ENCODE measurements at regions not wholly inside any gene's neighbourhood (a gene's known extent, or its start where the extent isn't known, plus 50 kb on each side); places are given as distances from the start of the nearest gene placed in this dataset.

DNA sequence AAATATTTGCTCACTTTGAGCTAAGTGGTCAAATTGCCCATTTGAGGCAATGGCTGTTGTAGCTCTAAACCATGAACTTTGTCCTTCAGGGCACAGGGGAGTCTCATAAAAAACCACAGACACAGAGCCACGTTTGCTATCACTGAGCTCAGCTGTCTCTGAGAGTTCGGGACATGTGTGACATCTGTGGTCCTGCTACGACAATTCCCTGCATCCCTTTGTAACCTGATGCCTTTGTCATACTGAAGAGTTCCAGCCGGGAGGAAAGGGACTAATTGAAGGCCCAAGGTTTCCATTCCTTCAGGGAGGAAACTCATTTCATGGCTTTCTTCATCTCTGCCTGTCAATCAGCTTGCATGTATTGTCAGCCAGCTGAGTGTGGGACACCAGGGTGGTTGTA is 599.4 kb upstream of the CDH5 start:
- Mint-ChIP-seq H3K27me3 (no peaks in the 10 kb centered on the region), H3K4me3 (no peak overlapping the region), H3K36me3 (ENCODE audit: low read depth) (no peaks in the 10 kb centered on the region), H3K4me1 (no peaks in the 10 kb centered on the region), H3K27ac (no peak overlapping the region)
- no peaks in the 10 kb centered on the region for H3K9me3 ChIP-seq (ENCODE audit: control insufficient read depth, low read length, poor library complexity, severe bottlenecking)
- no peak for ATAC-seq
- no peak for DNase-seq

DNA sequence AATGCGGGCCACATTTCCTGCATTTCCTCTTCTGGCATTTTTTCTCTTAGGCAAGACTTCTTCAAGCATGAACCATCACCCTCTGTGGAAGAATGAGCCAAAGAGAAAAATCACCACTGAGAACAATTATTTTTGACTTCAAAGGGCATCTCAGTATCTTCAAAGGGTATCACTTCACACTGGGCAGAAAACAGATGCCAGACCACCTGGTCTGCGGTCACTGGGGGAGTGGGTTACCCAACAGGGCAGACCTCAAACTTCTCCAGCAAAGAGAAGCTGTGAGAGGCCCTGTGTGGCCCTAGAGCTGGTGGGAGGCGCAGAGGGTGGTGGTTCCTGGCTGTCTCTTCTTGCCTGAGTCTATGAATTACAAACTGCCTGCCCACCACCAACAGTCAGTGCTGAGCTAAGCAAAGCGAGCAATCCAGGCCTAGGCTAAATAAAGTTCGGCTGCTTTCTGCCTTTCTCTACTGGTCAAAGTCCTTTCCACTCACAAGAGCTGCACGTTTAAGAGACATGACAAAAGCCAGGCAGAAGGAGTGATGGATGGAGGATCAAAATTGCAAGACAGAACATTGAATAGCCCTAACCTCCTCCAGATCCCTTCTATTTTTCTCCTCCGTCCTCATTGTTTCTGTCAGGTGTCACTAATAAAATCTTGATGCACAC is 602.7 kb upstream of the CDH5 start:
- Mint-ChIP-seq H3K4me1 (no peaks in the 10 kb centered on the region), H3K27me3 (no peaks in the 10 kb centered on the region), H3K27ac (no peak overlapping the region), H3K4me3 (no peak overlapping the region), H3K36me3 (ENCODE audit: low read depth) (no peaks in the 10 kb centered on the region)
- DNase-seq (no peak), ATAC-seq (no peak)
- no peaks in the 10 kb centered on the region for H3K9me3 ChIP-seq (ENCODE audit: control insufficient read depth, low read length, poor library complexity, severe bottlenecking)

DNA sequence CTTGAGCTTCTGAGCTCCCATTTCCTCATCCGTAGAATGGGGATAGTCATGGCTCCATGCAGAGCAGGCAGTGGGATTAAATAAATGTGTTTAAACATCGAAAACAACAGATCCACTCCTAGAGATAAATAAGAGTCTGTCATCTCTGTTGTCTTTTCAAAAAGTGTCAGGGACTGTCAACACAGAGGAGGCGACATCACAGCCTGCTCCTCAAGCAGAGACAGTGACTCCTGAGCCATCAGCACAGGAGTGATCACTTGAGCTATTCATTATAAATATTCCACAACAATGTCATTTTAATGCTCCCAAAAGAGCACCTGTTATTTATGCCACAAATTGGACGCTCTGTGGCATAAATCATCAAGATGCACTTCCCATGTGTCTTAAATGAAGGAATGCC is 605.6 kb upstream of the CDH5 start:
- no peaks in the 10 kb centered on the region for H3K4me1 Mint-ChIP-seq
- no peak overlapping the region for H3K27ac Mint-ChIP-seq
- H3K9me3 ChIP-seq (ENCODE audit: control insufficient read depth, low read length, poor library complexity, severe bottlenecking) = no peaks in the 10 kb centered on the region
- H3K4me3 Mint-ChIP-seq = no peak overlapping the region
- DNase-seq = no peak
- H3K36me3 Mint-ChIP-seq (ENCODE audit: low read depth) = no peaks in the 10 kb centered on the region
- no peaks in the 10 kb centered on the region for H3K27me3 Mint-ChIP-seq
- ATAC-seq = no peak

DNA sequence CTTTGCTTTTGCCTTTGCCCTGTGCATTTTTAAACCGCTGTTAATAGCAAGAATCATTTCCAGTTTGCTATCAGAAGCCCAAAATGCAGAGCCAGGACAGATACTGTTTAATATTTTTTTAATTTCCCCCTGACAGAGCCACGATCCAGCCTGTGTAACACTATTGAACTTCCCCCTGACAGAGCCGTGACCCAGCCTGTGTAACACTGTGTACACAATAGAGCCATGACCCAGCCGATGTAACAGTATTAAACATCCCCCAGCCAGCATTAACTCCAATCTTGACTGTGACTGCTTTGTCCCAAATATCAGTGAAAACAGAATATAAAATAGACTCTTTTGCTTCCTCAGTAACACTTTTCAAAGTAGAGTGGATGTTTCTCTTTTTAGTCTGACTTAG is 607.9 kb upstream of the CDH5 start:
- Mint-ChIP-seq H3K4me3 (no peak overlapping the region), H3K27me3 (no peaks in the 10 kb centered on the region), H3K36me3 (ENCODE audit: low read depth) (no peaks in the 10 kb centered on the region), H3K27ac (no peak overlapping the region), H3K4me1 (no peaks in the 10 kb centered on the region)
- no peak for DNase-seq
- ATAC-seq = no peak
- no peaks in the 10 kb centered on the region for H3K9me3 ChIP-seq (ENCODE audit: control insufficient read depth, low read length, poor library complexity, severe bottlenecking)

DNA sequence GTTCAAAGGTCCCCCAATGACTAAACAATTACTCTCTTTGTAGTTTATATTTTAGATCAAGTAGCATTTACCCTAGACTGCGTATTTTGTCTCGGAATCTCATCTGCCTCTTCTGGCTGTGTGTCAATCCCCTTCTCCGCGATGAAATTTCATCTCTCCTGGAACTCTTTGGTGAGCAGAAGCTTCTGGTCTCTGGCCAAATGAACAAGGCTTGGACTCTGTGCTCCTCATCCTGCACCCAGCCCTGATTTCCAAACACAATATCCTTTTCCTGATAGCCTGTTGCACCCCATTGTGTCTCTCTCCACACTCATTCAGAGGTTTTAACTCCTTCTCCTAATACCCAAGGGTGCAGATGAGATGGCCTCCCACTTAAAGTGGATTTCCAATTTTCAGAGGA is 609.4 kb upstream of the CDH5 start:
- ATAC-seq (no peak), DNase-seq (no peak)
- no peak overlapping the region for H3K4me3 Mint-ChIP-seq
- H3K9me3 ChIP-seq (ENCODE audit: control insufficient read depth, low read length, poor library complexity, severe bottlenecking) = no peaks in the 10 kb centered on the region
- no peaks in the 10 kb centered on the region for H3K36me3 Mint-ChIP-seq (ENCODE audit: low read depth)
- H3K27me3 Mint-ChIP-seq = no peaks in the 10 kb centered on the region
- H3K27ac Mint-ChIP-seq = no peak overlapping the region
- no peaks in the 10 kb centered on the region for H3K4me1 Mint-ChIP-seq

DNA sequence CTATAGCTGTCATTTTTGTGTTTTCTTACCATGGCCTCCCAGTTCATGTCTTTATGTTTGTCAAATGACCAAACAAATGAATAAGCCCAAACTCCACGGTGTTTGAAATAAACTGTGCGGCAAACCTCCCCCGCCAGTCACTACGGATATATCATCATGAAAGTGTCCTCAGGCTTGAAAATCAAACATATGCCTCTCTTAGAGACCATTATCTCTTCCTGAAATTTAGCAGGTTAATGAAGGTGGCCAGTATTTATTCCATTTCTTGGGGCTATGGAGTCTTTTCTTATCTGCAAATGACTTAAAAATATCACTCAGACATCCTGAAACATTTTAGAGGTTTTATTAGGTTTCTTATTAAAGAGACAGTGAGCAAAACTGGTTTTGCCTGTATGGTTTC is 610.3 kb upstream of the CDH5 start:
- H3K27ac Mint-ChIP-seq = no peak overlapping the region
- no peaks in the 10 kb centered on the region for H3K4me1 Mint-ChIP-seq
- ATAC-seq = no peak
- H3K9me3 ChIP-seq (ENCODE audit: control insufficient read depth, low read length, poor library complexity, severe bottlenecking) = no peaks in the 10 kb centered on the region
- H3K27me3 Mint-ChIP-seq = no peaks in the 10 kb centered on the region
- DNase-seq = no peak
- H3K4me3 Mint-ChIP-seq = no peak overlapping the region
- no peaks in the 10 kb centered on the region for H3K36me3 Mint-ChIP-seq (ENCODE audit: low read depth)

DNA sequence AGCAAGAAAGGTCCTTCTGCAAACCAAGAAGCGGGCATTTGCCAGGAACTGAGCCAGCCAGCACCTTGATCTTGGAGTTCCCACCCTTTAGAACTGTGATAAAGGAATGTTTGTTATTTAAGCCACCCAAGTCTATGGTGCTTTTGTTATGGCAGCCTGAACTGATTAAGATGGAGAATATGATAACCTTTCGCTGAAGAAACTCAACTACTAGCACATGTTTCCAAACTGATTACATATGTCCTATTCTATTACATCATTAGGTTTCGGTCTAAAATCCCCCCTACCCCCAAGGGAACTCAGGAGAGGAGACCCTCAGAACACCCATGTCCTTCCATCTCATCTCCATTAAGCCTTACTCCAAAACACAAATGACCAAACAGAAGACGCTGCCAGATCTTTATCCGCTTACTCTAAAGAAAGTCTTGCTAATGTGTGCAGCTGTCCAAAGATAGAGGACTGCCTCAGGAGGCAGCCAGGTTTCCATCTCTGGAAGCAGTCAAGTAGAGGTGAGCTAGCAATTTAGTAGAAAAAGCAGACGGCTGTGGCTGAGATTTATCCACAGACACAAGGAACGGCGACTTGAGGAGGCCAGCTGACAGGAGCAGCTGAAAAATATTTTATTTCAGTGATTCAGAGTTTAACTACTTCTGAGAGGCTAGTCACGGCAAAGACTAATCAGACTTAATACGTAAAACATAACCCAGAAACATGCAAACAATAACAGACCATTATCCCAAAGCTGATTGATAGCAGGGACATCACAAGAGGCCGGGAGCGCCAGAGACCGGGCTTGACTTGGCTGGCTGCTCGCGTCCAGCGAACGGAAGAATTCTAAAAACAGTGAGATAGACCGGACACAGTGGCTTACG is 611.4 kb upstream of the CDH5 start:
- no peak overlapping the region for H3K4me3 Mint-ChIP-seq
- H3K36me3 Mint-ChIP-seq (ENCODE audit: low read depth) = no peaks in the 10 kb centered on the region
- no peak for ATAC-seq
- DNase-seq = no peak
- H3K9me3 ChIP-seq (ENCODE audit: control insufficient read depth, low read length, poor library complexity, severe bottlenecking) = no peaks in the 10 kb centered on the region
- H3K27ac Mint-ChIP-seq = no peak overlapping the region
- H3K4me1 Mint-ChIP-seq = no peaks in the 10 kb centered on the region
- H3K27me3 Mint-ChIP-seq = no peaks in the 10 kb centered on the region

DNA sequence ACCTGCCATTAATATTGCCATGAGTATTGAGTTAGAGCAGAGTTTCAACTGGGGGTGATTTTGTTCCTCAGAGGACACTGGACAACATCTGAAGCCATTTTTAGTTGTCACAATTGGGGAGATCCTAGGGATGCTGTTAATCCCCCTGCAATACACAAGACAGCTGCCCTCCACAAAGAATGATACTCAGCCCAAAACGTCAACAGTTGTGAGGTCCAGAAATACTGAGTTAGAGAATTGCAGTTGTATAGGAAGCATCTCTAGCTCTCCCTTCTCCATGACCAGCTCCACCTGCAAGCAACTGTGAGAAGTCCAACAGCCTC is 614.0 kb upstream of the CDH5 start:
- Mint-ChIP-seq H3K4me3 (no peak overlapping the region), H3K27me3 (no peaks in the 10 kb centered on the region), H3K4me1 (no peaks in the 10 kb centered on the region), H3K27ac (no peak overlapping the region), H3K36me3 (ENCODE audit: low read depth) (no peaks in the 10 kb centered on the region)
- no peaks in the 10 kb centered on the region for H3K9me3 ChIP-seq (ENCODE audit: control insufficient read depth, low read length, poor library complexity, severe bottlenecking)
- ATAC-seq (no peak), DNase-seq (no peak)

DNA sequence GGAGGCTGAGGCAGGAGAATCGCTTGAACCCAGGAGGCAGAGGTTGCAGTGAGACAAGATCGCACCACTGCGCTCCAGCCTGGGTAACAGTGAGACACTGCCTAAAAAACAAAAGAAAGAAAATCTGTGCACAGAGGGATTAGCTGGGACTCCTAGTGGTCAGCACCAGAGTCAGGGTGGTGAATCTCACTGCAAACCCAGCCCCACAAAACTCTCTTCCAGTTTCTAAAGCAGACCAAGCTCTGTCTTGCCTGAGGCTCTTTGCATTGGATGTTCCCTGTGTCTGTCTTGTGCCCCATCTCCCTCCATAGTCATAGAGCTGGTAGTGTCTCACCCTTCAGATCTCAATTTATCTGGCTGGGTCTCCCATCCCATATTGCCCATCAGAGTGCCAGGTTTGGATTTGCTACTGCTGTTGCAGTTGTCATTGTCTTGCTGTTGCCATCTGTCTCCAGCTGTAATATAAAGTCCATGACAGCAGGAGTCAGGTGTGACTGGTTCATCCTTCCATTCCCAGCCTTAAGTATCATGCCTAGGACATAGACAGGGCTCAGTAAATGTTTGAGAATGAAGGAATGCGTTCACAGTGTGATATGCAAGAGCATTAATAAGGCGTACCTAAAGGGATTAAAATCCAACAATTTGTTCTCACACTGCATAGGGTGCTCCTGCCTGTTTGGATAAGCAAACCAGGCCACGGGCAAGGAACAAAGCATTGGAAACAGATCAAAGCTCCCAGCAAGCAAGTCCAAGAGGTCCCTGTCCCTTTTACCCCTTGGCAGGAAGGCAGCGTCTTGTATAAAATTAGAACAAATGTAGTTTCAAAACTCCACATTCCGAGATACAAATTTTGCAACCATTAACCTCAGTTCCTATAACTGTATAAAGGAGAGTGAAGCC is 614.6 kb upstream of the CDH5 start:
- DNase-seq (no peak), ATAC-seq (no peak)
- Mint-ChIP-seq H3K4me1 (no peaks in the 10 kb centered on the region), H3K4me3 (no peak overlapping the region), H3K36me3 (ENCODE audit: low read depth) (no peaks in the 10 kb centered on the region), H3K27ac (no peak overlapping the region), H3K27me3 (no peaks in the 10 kb centered on the region)
- H3K9me3 ChIP-seq (ENCODE audit: control insufficient read depth, low read length, poor library complexity, severe bottlenecking) = no peaks in the 10 kb centered on the region

DNA sequence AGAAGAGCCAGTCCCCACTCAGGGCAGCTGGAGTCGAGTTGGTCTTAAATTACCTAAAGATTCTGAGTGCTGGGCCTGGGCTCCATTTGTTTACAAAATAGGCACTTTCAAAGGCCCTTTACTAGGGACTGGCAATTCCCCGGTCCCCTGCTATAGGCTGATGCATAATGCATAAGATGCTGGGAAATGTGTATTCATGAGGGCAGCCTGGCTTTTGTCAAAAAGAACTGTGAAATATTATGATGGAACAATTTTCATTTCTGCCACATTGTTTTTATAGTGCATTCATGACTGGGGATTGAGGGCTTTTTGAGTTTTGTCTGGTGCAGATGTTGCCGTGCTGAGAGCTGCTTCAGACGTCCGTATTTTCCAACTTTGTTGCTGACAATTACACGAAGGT is 617.0 kb upstream of the CDH5 start:
- no peaks in the 10 kb centered on the region for H3K36me3 Mint-ChIP-seq (ENCODE audit: low read depth)
- H3K4me1 Mint-ChIP-seq = no peaks in the 10 kb centered on the region
- H3K9me3 ChIP-seq (ENCODE audit: control insufficient read depth, low read length, poor library complexity, severe bottlenecking) = no peaks in the 10 kb centered on the region
- no peak overlapping the region for H3K4me3 Mint-ChIP-seq
- DNase-seq (no peak), ATAC-seq (no peak)
- no peak overlapping the region for H3K27ac Mint-ChIP-seq
- H3K27me3 Mint-ChIP-seq = no peaks in the 10 kb centered on the region

DNA sequence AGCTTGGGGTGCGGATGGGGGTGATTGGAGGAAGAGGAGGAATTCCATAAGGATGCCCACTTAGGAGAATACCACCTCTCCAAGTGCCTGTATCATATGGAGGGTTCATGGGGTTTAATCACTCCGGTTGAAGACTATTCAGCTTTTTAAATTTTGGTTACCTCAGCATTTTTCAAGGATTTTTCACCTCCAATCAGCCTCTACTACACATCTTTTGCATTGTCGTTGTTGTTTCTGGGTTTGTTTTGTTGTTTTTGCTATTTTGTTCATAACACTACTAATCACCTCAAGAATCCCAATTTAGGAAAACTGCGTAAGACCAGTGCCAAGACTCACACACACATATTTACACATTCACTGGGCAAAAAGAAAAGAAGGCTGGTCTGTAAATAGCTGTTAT is 619.5 kb upstream of the CDH5 start:
- ATAC-seq (no peak), DNase-seq (no peak)
- H3K9me3 ChIP-seq (ENCODE audit: control insufficient read depth, low read length, poor library complexity, severe bottlenecking) = no peaks in the 10 kb centered on the region
- Mint-ChIP-seq H3K27ac (no peak overlapping the region), H3K27me3 (no peaks in the 10 kb centered on the region), H3K4me1 (no peaks in the 10 kb centered on the region), H3K36me3 (ENCODE audit: low read depth) (no peaks in the 10 kb centered on the region), H3K4me3 (no peak overlapping the region)

DNA sequence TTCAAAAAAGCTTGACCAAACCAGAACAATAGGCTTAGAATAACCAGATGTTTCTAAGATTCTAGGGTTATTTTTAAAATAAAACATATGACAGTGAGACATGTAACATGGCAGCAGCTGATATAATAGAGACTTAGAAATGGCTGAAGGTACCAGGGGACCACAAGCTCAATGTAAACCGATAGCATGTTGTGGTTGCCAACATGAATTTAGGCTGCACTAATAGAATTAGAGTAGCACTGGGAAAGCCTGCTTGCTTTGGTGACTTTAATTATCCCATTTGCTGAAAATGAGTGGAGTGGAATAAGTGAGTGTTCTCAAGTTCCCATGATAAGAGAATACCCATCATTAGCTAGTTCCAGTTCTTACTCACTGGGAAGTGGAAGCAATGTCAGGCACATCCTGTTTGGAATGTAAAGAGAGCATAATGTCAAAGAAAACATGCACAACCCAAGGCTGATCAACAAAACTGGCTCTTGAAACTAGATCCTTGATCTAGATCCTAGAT is 621.2 kb upstream of the CDH5 start:
- H3K4me1 Mint-ChIP-seq = no peaks in the 10 kb centered on the region
- ATAC-seq (no peak), DNase-seq (no peak)
- H3K36me3 Mint-ChIP-seq (ENCODE audit: low read depth) = no peaks in the 10 kb centered on the region
- no peak overlapping the region for H3K27ac Mint-ChIP-seq
- H3K4me3 Mint-ChIP-seq = no peak overlapping the region
- H3K27me3 Mint-ChIP-seq = no peaks in the 10 kb centered on the region
- no peaks in the 10 kb centered on the region for H3K9me3 ChIP-seq (ENCODE audit: control insufficient read depth, low read length, poor library complexity, severe bottlenecking)

DNA sequence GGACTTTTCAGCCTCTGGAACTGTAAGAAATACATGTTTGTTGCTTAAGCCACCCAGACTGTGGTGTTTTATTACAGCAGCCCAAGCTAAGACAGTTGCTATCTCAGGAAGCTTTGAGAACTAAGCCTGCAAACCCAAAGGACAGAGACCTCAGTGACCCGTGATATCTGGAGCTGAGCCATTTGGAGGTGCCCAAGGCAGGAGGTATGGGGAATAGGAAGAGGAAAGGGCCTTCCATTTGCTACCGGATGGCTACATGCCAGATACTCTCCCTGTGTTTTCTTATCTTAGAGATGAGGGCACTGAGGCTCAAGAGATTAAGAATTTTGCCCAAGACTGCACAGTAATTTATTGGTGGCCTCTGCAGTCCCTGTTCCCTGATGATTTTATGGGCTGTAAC is 622.1 kb upstream of the CDH5 start:
- ATAC-seq (no peak), DNase-seq (no peak)
- no peaks in the 10 kb centered on the region for H3K36me3 Mint-ChIP-seq (ENCODE audit: low read depth)
- H3K27ac Mint-ChIP-seq = no peak overlapping the region
- H3K9me3 ChIP-seq (ENCODE audit: control insufficient read depth, low read length, poor library complexity, severe bottlenecking) = no peaks in the 10 kb centered on the region
- H3K4me1 Mint-ChIP-seq = no peaks in the 10 kb centered on the region
- no peak overlapping the region for H3K4me3 Mint-ChIP-seq
- H3K27me3 Mint-ChIP-seq = no peaks in the 10 kb centered on the region
